ENCODE measurements at regions not wholly inside any gene's neighbourhood (a gene's known extent, or its start where the extent isn't known, plus 50 kb on each side); places are given as distances from the start of the nearest gene placed in this dataset.

DNA sequence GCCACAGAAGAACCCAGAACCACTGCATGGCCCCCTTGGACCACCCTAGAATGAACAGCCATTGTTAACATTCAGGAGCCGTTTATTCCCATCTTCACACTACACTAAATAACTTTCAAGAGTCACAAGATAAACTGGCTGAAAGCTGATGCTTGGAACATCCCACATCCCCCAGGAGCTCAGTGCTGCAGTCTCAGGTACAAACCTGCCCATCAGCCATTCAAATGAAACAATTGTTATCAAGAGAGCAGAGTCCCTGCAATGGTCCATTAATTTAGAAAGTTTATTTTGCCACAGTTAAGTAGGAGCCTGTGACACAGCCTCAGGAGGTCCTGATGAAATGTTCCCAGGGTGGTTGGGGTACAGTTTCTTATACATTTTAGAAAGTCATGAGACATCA, 123.8 kb upstream of the ZNF91 start:
- TF ChIP-seq, protein P1, sequence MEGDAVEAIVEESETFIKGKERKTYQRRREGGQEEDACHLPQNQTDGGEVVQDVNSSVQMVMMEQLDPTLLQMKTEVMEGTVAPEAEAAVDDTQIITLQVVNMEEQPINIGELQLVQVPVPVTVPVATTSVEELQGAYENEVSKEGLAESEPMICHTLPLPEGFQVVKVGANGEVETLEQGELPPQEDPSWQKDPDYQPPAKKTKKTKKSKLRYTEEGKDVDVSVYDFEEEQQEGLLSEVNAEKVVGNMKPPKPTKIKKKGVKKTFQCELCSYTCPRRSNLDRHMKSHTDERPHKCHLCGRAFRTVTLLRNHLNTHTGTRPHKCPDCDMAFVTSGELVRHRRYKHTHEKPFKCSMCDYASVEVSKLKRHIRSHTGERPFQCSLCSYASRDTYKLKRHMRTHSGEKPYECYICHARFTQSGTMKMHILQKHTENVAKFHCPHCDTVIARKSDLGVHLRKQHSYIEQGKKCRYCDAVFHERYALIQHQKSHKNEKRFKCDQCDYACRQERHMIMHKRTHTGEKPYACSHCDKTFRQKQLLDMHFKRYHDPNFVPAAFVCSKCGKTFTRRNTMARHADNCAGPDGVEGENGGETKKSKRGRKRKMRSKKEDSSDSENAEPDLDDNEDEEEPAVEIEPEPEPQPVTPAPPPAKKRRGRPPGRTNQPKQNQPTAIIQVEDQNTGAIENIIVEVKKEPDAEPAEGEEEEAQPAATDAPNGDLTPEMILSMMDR (IDR thresholded peaks at IDR 0.05), result no peak
- TF ChIP-seq POLR2A (IDR thresholded peaks at IDR 0.05), result no peak
